DND-41 (cell line): ENCODE measurements at regions not wholly inside any gene's neighbourhood (a gene's known extent, or its start where the extent isn't known, plus 50 kb on each side); places are given as distances from the start of the nearest gene placed in this dataset.

Experiments
- ATAC-seq: fragments of 200-7000 bp; cut with Tn5 transposase; 3 replicates; pipeline ENCODE4 v1.9.1; 2021; ENCODE audit warnings: low read depth; ENCODE audit not compliant: insufficient read depth
- DNase-seq: peaks from one replicate; pipeline ENCODE4 v3.0.0-alpha.2; 2020
- H2AFZ ChIP-seq: 2 replicates; pipeline ENCODE4 v1.6.0; 2012; ENCODE audit warnings: low read depth, low read length
- H3K27ac ChIP-seq: 2 replicates; pipeline ENCODE4 v1.5.1; 2012; ENCODE audit warnings: low read length, inconsistent platforms
- H3K27me3 ChIP-seq: fragments of 200-600 bp; sonication (generic); 2 replicates; pipeline ENCODE4 v1.6.0; 2012; ENCODE audit warnings: low read length, mild to moderate bottlenecking, inconsistent platforms; ENCODE audit not compliant: insufficient read depth, poor library complexity
- H3K36me3 ChIP-seq: 2 replicates; pipeline ENCODE4 v1.5.1; 2012; ENCODE audit warnings: low read length, inconsistent platforms; ENCODE audit not compliant: insufficient read depth
- H3K4me1 ChIP-seq: 2 replicates; pipeline ENCODE4 v1.5.1; 2012; ENCODE audit warnings: mild to moderate bottlenecking, low read length; ENCODE audit not compliant: insufficient read depth
- H3K4me2 ChIP-seq: 2 replicates; pipeline ENCODE4 v1.6.0; 2012; ENCODE audit warnings: mild to moderate bottlenecking, moderate library complexity, low read length, inconsistent platforms; ENCODE audit not compliant: insufficient read depth
- H3K4me3 ChIP-seq, 2 experiments: fragments of 200-600 bp in 1 of 2; shearing (Covaris generic) in 1 of 2; 2 replicates each; pipeline ENCODE4 v1.5.1; 2012 to 2016; ENCODE audit warnings: inconsistent platforms in 2 of 2, low read length in 2 of 2, mild to moderate bottlenecking in 2 of 2, low read depth in 1 of 2, moderate library complexity in 1 of 2
- H3K79me2 ChIP-seq: 2 replicates; pipeline ENCODE4 v1.6.0; 2012; ENCODE audit warnings: low read length, inconsistent platforms; ENCODE audit not compliant: insufficient read depth
- H3K9ac ChIP-seq: 2 replicates; pipeline ENCODE4 v1.6.0; 2012; ENCODE audit warnings: low read depth, mild to moderate bottlenecking, inconsistent platforms, low read length, moderate library complexity
- H3K9me3 ChIP-seq: 2 replicates; pipeline ENCODE4 v1.5.1; 2012; ENCODE audit warnings: low read length, moderate library complexity, mild to moderate bottlenecking, inconsistent platforms; ENCODE audit not compliant: insufficient read depth, severe bottlenecking
- H4K20me1 ChIP-seq: 2 replicates; pipeline ENCODE4 v1.6.0; 2012; ENCODE audit warnings: low read length; ENCODE audit not compliant: insufficient read depth
- EZH2 ChIP-seq: IDR thresholded peaks from 3 replicates; pipeline ENCODE4 v1.6.1; 2012; ENCODE audit warnings: borderline replicate concordance, low read depth, mild to moderate bottlenecking, moderate library complexity, low read length, inconsistent platforms; ENCODE audit not compliant: severe bottlenecking
- TF ChIP-seq, protein P1 (sequence below): IDR thresholded peaks from 2 replicates; pipeline ENCODE4 v1.5.1; 2012; ENCODE audit warnings: borderline replicate concordance, low read length, moderate library complexity, mild to moderate bottlenecking; ENCODE audit not compliant: poor library complexity, severe bottlenecking; ENCODE audit errors: extremely low read depth

DNA sequence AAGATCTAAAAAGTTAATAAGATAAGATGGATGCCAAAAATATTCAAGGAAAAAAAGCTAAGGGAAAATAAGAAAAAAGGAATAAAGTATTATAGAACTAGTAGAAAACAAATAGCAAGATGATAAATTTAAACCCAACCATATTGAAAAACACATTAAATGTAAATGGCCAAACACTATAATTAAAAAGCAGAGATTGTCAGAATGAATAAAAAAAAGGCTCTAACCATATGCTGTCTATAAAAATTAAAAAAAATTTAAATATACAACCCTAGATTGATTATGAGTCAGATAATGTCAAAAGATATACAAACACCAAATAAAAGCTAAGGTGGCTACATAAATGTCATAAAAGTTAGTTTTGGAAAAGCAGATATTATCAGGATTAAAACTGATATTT, 617.5 kb upstream of the SGCG start:
- Histone ChIP-seq H2AFZ (no peak overlapping the region), H3K27ac (no peak overlapping the region), H3K9ac (no peak overlapping the region), H3K27me3 (no peaks in the 10 kb centered on the region), H3K9me3 (no peaks in the 10 kb centered on the region), H3K79me2 (no peaks in the 10 kb centered on the region), H3K4me3 (no peak overlapping the region), H3K4me1 (no peaks in the 10 kb centered on the region), H3K4me2 (no peak overlapping the region), H3K36me3 (no peaks in the 10 kb centered on the region), H4K20me1 (no peaks in the 10 kb centered on the region)
- DNase-seq (no peak), ATAC-seq (no peak)
- TF ChIP-seq EZH2, result no peak
- TF ChIP-seq, protein P1, sequence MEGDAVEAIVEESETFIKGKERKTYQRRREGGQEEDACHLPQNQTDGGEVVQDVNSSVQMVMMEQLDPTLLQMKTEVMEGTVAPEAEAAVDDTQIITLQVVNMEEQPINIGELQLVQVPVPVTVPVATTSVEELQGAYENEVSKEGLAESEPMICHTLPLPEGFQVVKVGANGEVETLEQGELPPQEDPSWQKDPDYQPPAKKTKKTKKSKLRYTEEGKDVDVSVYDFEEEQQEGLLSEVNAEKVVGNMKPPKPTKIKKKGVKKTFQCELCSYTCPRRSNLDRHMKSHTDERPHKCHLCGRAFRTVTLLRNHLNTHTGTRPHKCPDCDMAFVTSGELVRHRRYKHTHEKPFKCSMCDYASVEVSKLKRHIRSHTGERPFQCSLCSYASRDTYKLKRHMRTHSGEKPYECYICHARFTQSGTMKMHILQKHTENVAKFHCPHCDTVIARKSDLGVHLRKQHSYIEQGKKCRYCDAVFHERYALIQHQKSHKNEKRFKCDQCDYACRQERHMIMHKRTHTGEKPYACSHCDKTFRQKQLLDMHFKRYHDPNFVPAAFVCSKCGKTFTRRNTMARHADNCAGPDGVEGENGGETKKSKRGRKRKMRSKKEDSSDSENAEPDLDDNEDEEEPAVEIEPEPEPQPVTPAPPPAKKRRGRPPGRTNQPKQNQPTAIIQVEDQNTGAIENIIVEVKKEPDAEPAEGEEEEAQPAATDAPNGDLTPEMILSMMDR, result no peak

DNA sequence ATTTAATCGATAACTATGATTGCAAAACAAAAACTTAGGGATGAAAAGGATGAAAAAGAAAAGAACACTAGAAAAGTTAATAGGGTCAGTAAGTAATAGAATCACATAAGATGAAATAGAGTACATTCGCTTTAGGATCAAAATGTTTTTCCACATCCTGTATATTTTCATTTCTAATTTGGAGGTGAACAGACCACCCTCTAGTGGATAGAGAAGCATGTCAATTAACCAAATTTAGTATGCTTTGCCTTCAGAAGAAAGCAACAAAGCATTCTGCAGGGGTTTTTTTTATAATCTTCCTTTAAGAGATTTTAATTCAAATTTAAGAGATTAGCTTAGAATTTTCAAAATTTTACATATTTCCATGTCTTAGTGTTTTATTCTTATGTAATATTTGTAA, 611.0 kb upstream of the SGCG start:
- Histone ChIP-seq H3K4me2 (no peak overlapping the region), H2AFZ (no peak overlapping the region), H3K9me3 (no peaks in the 10 kb centered on the region), H3K79me2 (no peaks in the 10 kb centered on the region), H4K20me1 (no peaks in the 10 kb centered on the region), H3K27ac (no peak overlapping the region), H3K9ac (no peak overlapping the region), H3K27me3 (no peaks in the 10 kb centered on the region), H3K36me3 (no peaks in the 10 kb centered on the region), H3K4me1 (no peaks in the 10 kb centered on the region), H3K4me3 (no peak overlapping the region)
- DNase-seq (no peak), ATAC-seq (no peak)
- TF ChIP-seq, protein P1, result peak; percentile 10
- TF ChIP-seq EZH2, result no peak

DNA sequence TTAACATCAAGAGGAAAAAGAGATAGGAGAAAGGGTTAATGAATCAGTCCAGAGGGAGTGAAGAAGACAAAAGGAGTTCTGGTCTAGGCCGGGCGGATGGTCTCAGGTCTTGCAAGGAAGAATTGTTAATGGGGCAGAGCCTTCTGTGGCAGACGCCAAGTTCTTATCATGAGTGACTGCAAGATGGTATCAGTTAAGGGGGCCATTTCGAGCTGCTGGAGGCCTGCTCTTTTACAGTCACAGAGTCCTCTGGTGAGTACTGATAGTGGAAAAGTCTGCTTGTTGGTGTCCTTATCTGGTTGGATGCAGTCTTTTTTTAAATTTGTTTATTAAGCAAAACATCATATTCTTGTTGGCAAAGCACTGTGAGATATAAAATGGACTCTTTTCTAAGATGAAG, 590.9 kb upstream of the SGCG start:
- H3K9ac ChIP-seq, result no peak overlapping the region
- H4K20me1 ChIP-seq, result no peaks in the 10 kb centered on the region
- no peak overlapping the region for H3K4me3 ChIP-seq
- no peak for DNase-seq
- ATAC-seq, result no peak
- no peaks in the 10 kb centered on the region for H3K4me1 ChIP-seq
- no peak overlapping the region for H3K27ac ChIP-seq
- H3K9me3 ChIP-seq, result no peaks in the 10 kb centered on the region
- H3K27me3 ChIP-seq, result no peaks in the 10 kb centered on the region
- H3K79me2 ChIP-seq, result no peaks in the 10 kb centered on the region
- H2AFZ ChIP-seq, result no peak overlapping the region
- no peak overlapping the region for H3K4me2 ChIP-seq
- TF ChIP-seq EZH2, result no peak
- TF ChIP-seq, protein P1, result no peak
- no peaks in the 10 kb centered on the region for H3K36me3 ChIP-seq

DNA sequence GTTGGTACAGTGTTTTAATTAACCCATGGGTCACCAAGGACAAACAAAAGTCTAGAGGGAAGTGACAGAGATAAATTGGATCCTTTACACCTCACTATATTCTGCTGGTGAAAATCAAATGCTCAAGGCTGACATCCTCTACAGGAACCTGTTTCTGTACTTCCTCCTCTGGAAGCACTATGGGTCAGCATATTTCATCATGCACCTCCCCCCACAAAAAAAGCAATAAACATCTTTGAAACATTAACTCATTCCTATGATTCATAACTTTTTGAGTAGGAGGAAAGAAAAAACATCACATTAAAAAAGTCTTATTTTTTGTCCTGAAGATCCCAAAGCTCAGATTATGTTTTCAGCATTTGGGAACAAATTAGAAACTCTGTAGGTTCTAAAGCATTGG, 588.3 kb upstream of the SGCG start:
- H2AFZ ChIP-seq, result no peak overlapping the region
- ATAC-seq (no peak), DNase-seq (no peak)
- H3K27ac ChIP-seq, result no peak overlapping the region
- H3K36me3 ChIP-seq, result no peaks in the 10 kb centered on the region
- no peaks in the 10 kb centered on the region for H3K4me1 ChIP-seq
- H4K20me1 ChIP-seq, result no peaks in the 10 kb centered on the region
- H3K79me2 ChIP-seq, result no peaks in the 10 kb centered on the region
- no peaks in the 10 kb centered on the region for H3K9me3 ChIP-seq
- H3K4me2 ChIP-seq, result no peak overlapping the region
- H3K4me3 ChIP-seq, result no peak overlapping the region
- H3K27me3 ChIP-seq, result no peaks in the 10 kb centered on the region
- H3K9ac ChIP-seq, result no peak overlapping the region
- TF ChIP-seq, protein P1, result no peak
- no peak for TF ChIP-seq EZH2
